ENCODE measurements at regions not wholly inside any gene's neighbourhood (a gene's known extent, or its start where the extent isn't known, plus 50 kb on each side); places are given as distances from the start of the nearest gene placed in this dataset.

- H3K27ac ChIP-seq (ENCODE audit: low read depth, low read length): no peak overlapping the region
- H4K20me1 ChIP-seq (replicated peaks in 1 of 2; ENCODE audit: control insufficient read depth in 1 of 2, insufficient read depth in 2 of 2, low read length in 2 of 2): no peaks in the 10 kb centered on the region
- no peak overlapping the region for H2BK20ac ChIP-seq (ENCODE audit: low read length)
- 86% methylated on average over 4 of the region's 5 CpGs; no CpG with 5 or more reads in 1 of the 2 experiments for WGBS, 2 experiments (ENCODE audit: extremely low coverage in 1 of 2, insufficient coverage in 1 of 2, insufficient read length in 1 of 2, insufficient replicate concordance in 2 of 2, low coverage in 1 of 2, low lambda C conversion rate in 2 of 2, missing lambda C conversion rate in 1 of 2)
- H2BK15ac ChIP-seq (ENCODE audit: low read length): no peak overlapping the region
- no peak overlapping the region for H2AFZ ChIP-seq (ENCODE audit: low read length)
- no peak overlapping the region for H3K23ac ChIP-seq (ENCODE audit: insufficient read length)
- H3K4me2 ChIP-seq (ENCODE audit: insufficient read depth in 1 of 2, low read depth in 2 of 2, low read length in 2 of 2): no peak overlapping the region
- H3K27me3 ChIP-seq (replicated peaks in 1 of 4; ENCODE audit: control insufficient read depth in 3 of 4, extremely low read depth in 1 of 4, insufficient read depth in 3 of 4, low read length in 3 of 4): no peaks in the 10 kb centered on the region
- FAIRE-seq (no peak), DNase-seq (ENCODE audit: low read depth in 1 of 2, low spot score in 2 of 2) (no peak)
- H3K79me1 ChIP-seq (ENCODE audit: low read depth, low read length): no peaks in the 10 kb centered on the region
- H3K23me2 ChIP-seq (ENCODE audit: low read depth, low read length): no peaks in the 10 kb centered on the region
- H3K36me3 ChIP-seq (ENCODE audit: control insufficient read depth in 2 of 4, insufficient read depth in 4 of 4, low read length in 3 of 4): no peaks in the 10 kb centered on the region
- H3K4me1 ChIP-seq (replicated peaks in 1 of 4; ENCODE audit: control insufficient read depth in 3 of 4, insufficient read depth in 4 of 4, low read length in 3 of 4): no peaks in the 10 kb centered on the region
- CTCF ChIA-PET (ENCODE audit: partially characterized antibody): no interaction called here
- H2BK5ac ChIP-seq (ENCODE audit: low read depth, low read length): no peak overlapping the region
- H2AK5ac ChIP-seq (ENCODE audit: low read depth, low read length): no peak overlapping the region
- H3K14ac ChIP-seq (ENCODE audit: insufficient read length): no peak overlapping the region
- no peaks in the 10 kb centered on the region for H3K9me3 ChIP-seq (ENCODE audit: insufficient read depth in 2 of 2, low read depth in 1 of 2, low read length in 1 of 2)
- H3K56ac ChIP-seq (replicated peaks; ENCODE audit: insufficient read length, low read depth, low read length): no peak overlapping the region
- no peak overlapping the region for H3K9ac ChIP-seq (replicated peaks in 1 of 4; ENCODE audit: extremely low read depth in 1 of 4, low read depth in 3 of 4, low read length in 3 of 4)
- no peak overlapping the region for H4K5ac ChIP-seq (ENCODE audit: insufficient read length, low read depth, low read length)
- POLR2A ChIA-PET (ENCODE audit: partially characterized antibody): interaction anchor here (0.6 kb wide), 1 partner anchor 466 kb away, joined by 4 read pairs; no protein-coding TSS in a partner anchor
- no peaks in the 10 kb centered on the region for H3K79me2 ChIP-seq (ENCODE audit: control insufficient read depth in 1 of 2, insufficient read depth in 2 of 2, low read length in 2 of 2)
- H3K18ac ChIP-seq (ENCODE audit: extremely low read depth, low read length): no peak overlapping the region; the same call in 1 of the 2 replicates
- no peak overlapping the region for H2BK120ac ChIP-seq (replicated peaks; ENCODE audit: low read depth, low read length)
- H3K4me3 ChIP-seq (ENCODE audit: extremely low read depth in 1 of 4, insufficient read depth in 2 of 4, low read depth in 3 of 4, low read length in 4 of 4): no peak overlapping the region
- no peak overlapping the region for H4K8ac ChIP-seq (ENCODE audit: extremely low read depth, insufficient read depth, low read length)
- no peak overlapping the region for H4K91ac ChIP-seq (replicated peaks; ENCODE audit: insufficient read length, low read length)
- H3K4ac ChIP-seq (replicated peaks; ENCODE audit: insufficient read length, low read depth, low read length): no peak overlapping the region
- no peak overlapping the region for H2BK12ac ChIP-seq (ENCODE audit: low read depth, low read length)
- TF ChIP-seq POU5F1 (IDR thresholded peaks at IDR 0.05; ENCODE audit: low read depth, low read length) (no peak), TEAD4 (IDR thresholded peaks at IDR 0.05; ENCODE audit: low read depth, low read length) (no peak), HDAC6 (IDR thresholded peaks at IDR 0.05; ENCODE audit: low read depth, low read length) (no peak), SP1 (IDR thresholded peaks at IDR 0.05; ENCODE audit: low read depth, low read length) (no peak), KDM5A (IDR thresholded peaks at IDR 0.05; ENCODE audit: low read length) (no peak), CBX5 (IDR thresholded peaks at IDR 0.05; ENCODE audit: low read depth, low read length) (no peak), EZH2 (IDR thresholded peaks at IDR 0.05; ENCODE audit: low read depth, low read length, severe bottlenecking) (no peak), YY1 (IDR thresholded peaks at IDR 0.05; ENCODE audit: low read depth, low read length) (no peak), POLR2AphosphoS5 (IDR thresholded peaks at IDR 0.05; ENCODE audit: low read depth, low read length) (no peak), KDM1A (IDR thresholded peaks at IDR 0.05; ENCODE audit: borderline replicate concordance, low read length) (no peak), BRCA1 (IDR thresholded peaks at IDR 0.05; ENCODE audit: low read depth, low read length) (no peak), TBP (IDR thresholded peaks at IDR 0.05; ENCODE audit: low read depth, low read length) (no peak), SIX5 (IDR thresholded peaks at IDR 0.05; ENCODE audit: low read depth, low read length) (no peak), TCF12 (IDR thresholded peaks at IDR 0.05; ENCODE audit: low read depth, low read length) (no peak), TAF1 (IDR thresholded peaks at IDR 0.05; ENCODE audit: low read depth, low read length) (no peak)
These were observed 362.0 kb upstream of the AMOT start for GRCh38 chrX:113202601-113203000.
